WTC11 (cell line): ENCODE measurements at regions not wholly inside any gene's neighbourhood (a gene's known extent, or its start where the extent isn't known, plus 50 kb on each side); places are given as distances from the start of the nearest gene placed in this dataset.

ENCODE experiments used
- ATAC-seq: fragments of 200-7000 bp; cut with Tn5 transposase; 2 replicates; pipeline ENCODE4 v1.10.0; 2021; ENCODE audit warnings: mild to moderate bottlenecking, moderate library complexity
- CTCF ChIA-PET: fragments of 300-600 bp; sonication (Branson Sonifier 250); formaldehyde crosslinking; loops from one replicate; lab custom pipeline; 2021; ENCODE audit warnings: antibody characterized with exemption; lab: Charles Lee
- POLR2A ChIA-PET: fragments of 350-600 bp; sonication (Branson Sonifier 250); formaldehyde crosslinking; loops from one replicate; lab custom pipeline; 2021; ENCODE audit warnings: antibody characterized with exemption; lab: Charles Lee
- DNase-seq: peaks from one replicate; pipeline ENCODE4 v3.0.0; 2021; ENCODE audit warnings: low spot score
- H3K27ac Mint-ChIP-seq: 2 replicates; pipeline ENCODE4 v1.8.0; 2021; ENCODE audit warnings: mixed read lengths
- H3K27me3 Mint-ChIP-seq: 2 replicates; pipeline ENCODE4 v1.8.0; 2021; ENCODE audit warnings: low read depth, mild to moderate bottlenecking, moderate library complexity, mixed read lengths
- H3K36me3 Mint-ChIP-seq: 2 replicates; pipeline ENCODE4 v1.8.0; 2021; ENCODE audit warnings: mixed read lengths
- H3K4me1 Mint-ChIP-seq: 2 replicates; pipeline ENCODE4 v1.8.0; 2022; ENCODE audit warnings: mixed read lengths
- H3K4me3 Mint-ChIP-seq: 2 replicates; pipeline ENCODE4 v1.8.0; 2021; ENCODE audit warnings: mild to moderate bottlenecking, moderate library complexity, mixed read lengths
- H3K9me3 Mint-ChIP-seq: 2 replicates; pipeline ENCODE4 v1.8.0; 2021; ENCODE audit warnings: mixed read lengths
- CREB1 ChIP-seq: sonication (generic); formaldehyde crosslinking; IDR thresholded peaks from 2 replicates; pipeline ENCODE4 v1.8.0; 2023; ENCODE audit warnings: mild to moderate bottlenecking, missing genetic modification reagents
- CREM ChIP-seq: sonication (generic); formaldehyde crosslinking; IDR thresholded peaks from 2 replicates; pipeline ENCODE4 v1.8.1; 2022; ENCODE audit warnings: mild to moderate bottlenecking, missing genetic modification reagents, moderate library complexity
- GTF2I ChIP-seq: fragments of 250-450 bp; sonication (Bioruptor Pico); conservative IDR thresholded peaks from 2 replicates; pipeline ENCODE4 v1.4.0; 2021; ENCODE audit warnings: mild to moderate bottlenecking
- IRF2 ChIP-seq: sonication (generic); formaldehyde crosslinking; IDR thresholded peaks from 2 replicates; pipeline ENCODE4 v1.8.0; 2022; ENCODE audit warnings: low read depth, missing genetic modification reagents, borderline replicate concordance
- JAZF1 ChIP-seq: fragments of 250-450 bp; sonication (Bioruptor Pico); IDR thresholded peaks from 2 replicates; pipeline ENCODE4 v1.9.0; 2021; ENCODE audit warnings: moderate library complexity, mild to moderate bottlenecking, inconsistent platforms
- JUN ChIP-seq: sonication (generic); formaldehyde crosslinking; IDR thresholded peaks from 2 replicates; pipeline ENCODE4 v1.8.0; 2023; ENCODE audit warnings: mild to moderate bottlenecking, missing genetic modification reagents
- MYBL2 ChIP-seq: sonication (generic); formaldehyde crosslinking; IDR thresholded peaks from 2 replicates; pipeline ENCODE4 v1.8.1; 2023; ENCODE audit warnings: mild to moderate bottlenecking, moderate library complexity, missing genetic modification reagents
- RELA ChIP-seq: sonication (generic); formaldehyde crosslinking; IDR thresholded peaks from 2 replicates; pipeline ENCODE4 v1.8.1; 2022; ENCODE audit warnings: missing genetic modification reagents, mild to moderate bottlenecking, borderline replicate concordance
- RORB ChIP-seq: fragments of 250-450 bp; sonication (Bioruptor Pico); IDR thresholded peaks from 2 replicates; pipeline ENCODE4 v1.9.0; 2021; ENCODE audit warnings: mild to moderate bottlenecking
- TCF7 ChIP-seq: sonication (generic); formaldehyde crosslinking; IDR thresholded peaks from 2 replicates; pipeline ENCODE4 v1.8.0; 2022; ENCODE audit warnings: mild to moderate bottlenecking, low read depth, missing genetic modification reagents, moderate library complexity
- TEAD1 ChIP-seq: sonication (generic); formaldehyde crosslinking; IDR thresholded peaks from 2 replicates; pipeline ENCODE4 v1.8.0; 2022; ENCODE audit warnings: mild to moderate bottlenecking, missing genetic modification reagents
- TP53 ChIP-seq: sonication (generic); formaldehyde crosslinking; IDR thresholded peaks from 2 replicates; pipeline ENCODE4 v1.8.1; 2023; ENCODE audit warnings: mild to moderate bottlenecking, missing genetic modification reagents
- ZNF121 ChIP-seq: sonication (generic); formaldehyde crosslinking; IDR thresholded peaks from 2 replicates; pipeline ENCODE4 v1.8.0; 2023; ENCODE audit warnings: missing genetic modification reagents
- ZNF219 ChIP-seq: sonication (generic); formaldehyde crosslinking; IDR thresholded peaks from 2 replicates; pipeline ENCODE4 v1.8.0; 2023; ENCODE audit warnings: missing genetic modification reagents, mild to moderate bottlenecking, borderline replicate concordance
- ZNF263 ChIP-seq: sonication (generic); formaldehyde crosslinking; IDR thresholded peaks from 2 replicates; pipeline ENCODE4 v1.8.1; 2022; ENCODE audit warnings: low read depth, mild to moderate bottlenecking, moderate library complexity, missing genetic modification reagents
- TF ChIP-seq, protein P1 (sequence below): sonication (generic); formaldehyde crosslinking; IDR thresholded peaks from 2 replicates; pipeline ENCODE4 v1.8.0; 2022; ENCODE audit warnings: mild to moderate bottlenecking, missing genetic modification reagents
- TF ChIP-seq, protein P2 (sequence below): sonication (generic); formaldehyde crosslinking; IDR thresholded peaks from 2 replicates; pipeline ENCODE4 v1.8.0; 2023; ENCODE audit warnings: missing genetic modification reagents, mild to moderate bottlenecking, borderline replicate concordance
- TF ChIP-seq, protein P3 (sequence below): sonication (generic); formaldehyde crosslinking; IDR thresholded peaks from 2 replicates; pipeline ENCODE4 v1.8.0; 2022; ENCODE audit warnings: mild to moderate bottlenecking, missing genetic modification reagents
- TF ChIP-seq, protein P4 (sequence below): sonication (generic); formaldehyde crosslinking; IDR thresholded peaks from 2 replicates; pipeline ENCODE4 v1.8.0; 2022; ENCODE audit warnings: mild to moderate bottlenecking, missing genetic modification reagents
- TF ChIP-seq, protein P5 (sequence below): sonication (generic); formaldehyde crosslinking; IDR thresholded peaks from 2 replicates; pipeline ENCODE4 v1.8.1; 2022; ENCODE audit warnings: low read depth, missing genetic modification reagents, borderline replicate concordance
- TF ChIP-seq, protein P6 (sequence below): fragments of 250-450 bp; sonication (Bioruptor Pico); IDR thresholded peaks from 2 replicates; pipeline ENCODE4 v1.9.0; 2021; ENCODE audit warnings: mild to moderate bottlenecking
- TF ChIP-seq, protein P7 (sequence below): sonication (generic); formaldehyde crosslinking; conservative IDR thresholded peaks from 2 replicates; pipeline ENCODE4 v1.8.1; 2022; ENCODE audit warnings: mild to moderate bottlenecking, missing genetic modification reagents
- TF ChIP-seq, protein P8 (sequence below): sonication (generic); formaldehyde crosslinking; IDR thresholded peaks from 2 replicates; pipeline ENCODE4 v1.8.1; 2023; ENCODE audit warnings: mild to moderate bottlenecking, missing genetic modification reagents, moderate library complexity
- TF ChIP-seq, protein P9 (sequence below): sonication (generic); formaldehyde crosslinking; IDR thresholded peaks from 2 replicates; pipeline ENCODE4 v1.8.1; 2022; ENCODE audit warnings: mild to moderate bottlenecking, missing genetic modification reagents, moderate library complexity, borderline replicate concordance

DNA sequence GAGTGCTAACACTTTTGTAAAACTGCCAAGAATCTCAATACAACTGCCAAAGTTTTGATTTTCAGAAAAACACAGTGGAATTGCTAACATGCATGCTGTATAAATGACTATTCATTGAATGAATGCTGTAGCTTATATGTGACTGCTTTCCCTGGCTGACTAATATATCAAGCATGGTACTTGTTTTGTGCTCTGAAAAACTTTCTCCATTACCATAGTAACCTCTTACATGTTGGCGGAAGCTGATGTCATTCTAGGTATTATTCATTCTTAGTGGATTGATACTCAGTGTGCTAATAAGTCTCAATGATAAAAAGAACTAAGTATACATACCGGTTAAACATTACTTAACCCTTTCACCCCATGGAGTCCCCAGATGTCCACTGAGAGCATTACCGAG is 166.1 kb upstream of the MYO16 start:
- ChIA-PET POLR2A (no interaction called here), CTCF (no interaction called here)
- Mint-ChIP-seq H3K27ac (no peak overlapping the region), H3K4me1 (no peaks in the 10 kb centered on the region; the same call in 1 of the 2 replicates), H3K27me3 (no peaks in the 10 kb centered on the region; the same call in 1 of the 2 replicates), H3K4me3 (no peak overlapping the region), H3K9me3 (peaks cover 3% of the 10 kb centered on the region), H3K36me3 (no peaks in the 10 kb centered on the region; the same call in 1 of the 2 replicates)
- DNase-seq, result no peak
- TF ChIP-seq, protein P1, sequence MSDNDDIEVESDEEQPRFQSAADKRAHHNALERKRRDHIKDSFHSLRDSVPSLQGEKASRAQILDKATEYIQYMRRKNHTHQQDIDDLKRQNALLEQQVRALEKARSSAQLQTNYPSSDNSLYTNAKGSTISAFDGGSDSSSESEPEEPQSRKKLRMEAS, result no peak
- TF ChIP-seq GTF2I (CRISPR knock-in tag) (no peak), CREB1 (CRISPR knock-in tag) (no peak), TP53 (CRISPR knock-in tag) (no peak)
- TF ChIP-seq, protein P2, sequence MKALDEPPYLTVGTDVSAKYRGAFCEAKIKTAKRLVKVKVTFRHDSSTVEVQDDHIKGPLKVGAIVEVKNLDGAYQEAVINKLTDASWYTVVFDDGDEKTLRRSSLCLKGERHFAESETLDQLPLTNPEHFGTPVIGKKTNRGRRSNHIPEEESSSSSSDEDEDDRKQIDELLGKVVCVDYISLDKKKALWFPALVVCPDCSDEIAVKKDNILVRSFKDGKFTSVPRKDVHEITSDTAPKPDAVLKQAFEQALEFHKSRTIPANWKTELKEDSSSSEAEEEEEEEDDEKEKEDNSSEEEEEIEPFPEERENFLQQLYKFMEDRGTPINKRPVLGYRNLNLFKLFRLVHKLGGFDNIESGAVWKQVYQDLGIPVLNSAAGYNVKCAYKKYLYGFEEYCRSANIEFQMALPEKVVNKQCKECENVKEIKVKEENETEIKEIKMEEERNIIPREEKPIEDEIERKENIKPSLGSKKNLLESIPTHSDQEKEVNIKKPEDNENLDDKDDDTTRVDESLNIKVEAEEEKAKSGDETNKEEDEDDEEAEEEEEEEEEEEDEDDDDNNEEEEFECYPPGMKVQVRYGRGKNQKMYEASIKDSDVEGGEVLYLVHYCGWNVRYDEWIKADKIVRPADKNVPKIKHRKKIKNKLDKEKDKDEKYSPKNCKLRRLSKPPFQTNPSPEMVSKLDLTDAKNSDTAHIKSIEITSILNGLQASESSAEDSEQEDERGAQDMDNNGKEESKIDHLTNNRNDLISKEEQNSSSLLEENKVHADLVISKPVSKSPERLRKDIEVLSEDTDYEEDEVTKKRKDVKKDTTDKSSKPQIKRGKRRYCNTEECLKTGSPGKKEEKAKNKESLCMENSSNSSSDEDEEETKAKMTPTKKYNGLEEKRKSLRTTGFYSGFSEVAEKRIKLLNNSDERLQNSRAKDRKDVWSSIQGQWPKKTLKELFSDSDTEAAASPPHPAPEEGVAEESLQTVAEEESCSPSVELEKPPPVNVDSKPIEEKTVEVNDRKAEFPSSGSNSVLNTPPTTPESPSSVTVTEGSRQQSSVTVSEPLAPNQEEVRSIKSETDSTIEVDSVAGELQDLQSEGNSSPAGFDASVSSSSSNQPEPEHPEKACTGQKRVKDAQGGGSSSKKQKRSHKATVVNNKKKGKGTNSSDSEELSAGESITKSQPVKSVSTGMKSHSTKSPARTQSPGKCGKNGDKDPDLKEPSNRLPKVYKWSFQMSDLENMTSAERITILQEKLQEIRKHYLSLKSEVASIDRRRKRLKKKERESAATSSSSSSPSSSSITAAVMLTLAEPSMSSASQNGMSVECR (CRISPR knock-in tag), result no peak
- TF ChIP-seq, protein P3, sequence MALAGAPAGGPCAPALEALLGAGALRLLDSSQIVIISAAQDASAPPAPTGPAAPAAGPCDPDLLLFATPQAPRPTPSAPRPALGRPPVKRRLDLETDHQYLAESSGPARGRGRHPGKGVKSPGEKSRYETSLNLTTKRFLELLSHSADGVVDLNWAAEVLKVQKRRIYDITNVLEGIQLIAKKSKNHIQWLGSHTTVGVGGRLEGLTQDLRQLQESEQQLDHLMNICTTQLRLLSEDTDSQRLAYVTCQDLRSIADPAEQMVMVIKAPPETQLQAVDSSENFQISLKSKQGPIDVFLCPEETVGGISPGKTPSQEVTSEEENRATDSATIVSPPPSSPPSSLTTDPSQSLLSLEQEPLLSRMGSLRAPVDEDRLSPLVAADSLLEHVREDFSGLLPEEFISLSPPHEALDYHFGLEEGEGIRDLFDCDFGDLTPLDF (CRISPR knock-in tag), result no peak
- ATAC-seq, result no peak

DNA sequence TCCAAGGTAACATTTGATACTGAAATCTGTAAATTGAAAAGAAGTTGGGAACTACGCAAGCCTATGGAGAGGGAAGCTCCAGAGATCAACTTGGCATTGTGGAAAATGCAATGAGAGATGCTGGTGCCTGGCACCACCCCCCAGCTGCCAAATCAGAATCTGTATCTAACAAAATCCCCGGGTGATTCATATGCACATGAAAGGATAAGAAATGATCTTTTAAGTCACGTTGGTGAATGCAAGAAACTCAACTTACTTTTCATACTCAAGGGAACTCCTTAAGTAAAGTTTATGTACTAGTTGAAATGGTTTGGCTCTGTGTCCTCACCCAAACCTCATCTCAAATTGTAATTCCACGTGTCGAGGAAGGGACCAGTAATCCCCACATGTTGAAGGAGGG is 158.5 kb upstream of the MYO16 start:
- Mint-ChIP-seq H3K4me1 (peaks cover 6% of the 10 kb centered on the region), H3K27me3 (no peaks in the 10 kb centered on the region), H3K36me3 (peaks cover 10% of the 10 kb centered on the region), H3K9me3 (peaks cover 36% of the 10 kb centered on the region), H3K4me3 (no peak overlapping the region), H3K27ac (no peak overlapping the region)
- DNase-seq (no peak), ATAC-seq (no peak)
- ChIA-PET CTCF (no interaction called here), POLR2A (no interaction called here)
- TF ChIP-seq JUN (CRISPR knock-in tag) (no peak), ZNF219 (no peak), CREM (CRISPR knock-in tag) (no peak), IRF2 (CRISPR knock-in tag) (no peak), ZNF121 (CRISPR knock-in tag) (no peak), RELA (no peak), TEAD1 (CRISPR knock-in tag) (no peak), RORB (CRISPR knock-in tag) (no peak), ZNF263 (no peak), TCF7 (no peak), JAZF1 (no peak), MYBL2 (CRISPR knock-in tag) (no peak)
- TF ChIP-seq, protein P4, sequence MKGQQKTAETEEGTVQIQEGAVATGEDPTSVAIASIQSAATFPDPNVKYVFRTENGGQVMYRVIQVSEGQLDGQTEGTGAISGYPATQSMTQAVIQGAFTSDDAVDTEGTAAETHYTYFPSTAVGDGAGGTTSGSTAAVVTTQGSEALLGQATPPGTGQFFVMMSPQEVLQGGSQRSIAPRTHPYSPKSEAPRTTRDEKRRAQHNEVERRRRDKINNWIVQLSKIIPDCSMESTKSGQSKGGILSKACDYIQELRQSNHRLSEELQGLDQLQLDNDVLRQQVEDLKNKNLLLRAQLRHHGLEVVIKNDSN, result no peak
- TF ChIP-seq, protein P5, sequence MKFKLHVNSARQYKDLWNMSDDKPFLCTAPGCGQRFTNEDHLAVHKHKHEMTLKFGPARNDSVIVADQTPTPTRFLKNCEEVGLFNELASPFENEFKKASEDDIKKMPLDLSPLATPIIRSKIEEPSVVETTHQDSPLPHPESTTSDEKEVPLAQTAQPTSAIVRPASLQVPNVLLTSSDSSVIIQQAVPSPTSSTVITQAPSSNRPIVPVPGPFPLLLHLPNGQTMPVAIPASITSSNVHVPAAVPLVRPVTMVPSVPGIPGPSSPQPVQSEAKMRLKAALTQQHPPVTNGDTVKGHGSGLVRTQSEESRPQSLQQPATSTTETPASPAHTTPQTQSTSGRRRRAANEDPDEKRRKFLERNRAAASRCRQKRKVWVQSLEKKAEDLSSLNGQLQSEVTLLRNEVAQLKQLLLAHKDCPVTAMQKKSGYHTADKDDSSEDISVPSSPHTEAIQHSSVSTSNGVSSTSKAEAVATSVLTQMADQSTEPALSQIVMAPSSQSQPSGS (CRISPR knock-in tag), result no peak
- TF ChIP-seq, protein P6, sequence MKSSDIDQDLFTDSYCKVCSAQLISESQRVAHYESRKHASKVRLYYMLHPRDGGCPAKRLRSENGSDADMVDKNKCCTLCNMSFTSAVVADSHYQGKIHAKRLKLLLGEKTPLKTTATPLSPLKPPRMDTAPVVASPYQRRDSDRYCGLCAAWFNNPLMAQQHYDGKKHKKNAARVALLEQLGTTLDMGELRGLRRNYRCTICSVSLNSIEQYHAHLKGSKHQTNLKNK, result no peak
- TF ChIP-seq, protein P7, sequence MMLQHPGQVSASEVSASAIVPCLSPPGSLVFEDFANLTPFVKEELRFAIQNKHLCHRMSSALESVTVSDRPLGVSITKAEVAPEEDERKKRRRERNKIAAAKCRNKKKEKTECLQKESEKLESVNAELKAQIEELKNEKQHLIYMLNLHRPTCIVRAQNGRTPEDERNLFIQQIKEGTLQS (CRISPR knock-in tag), result no peak
- TF ChIP-seq, protein P8, sequence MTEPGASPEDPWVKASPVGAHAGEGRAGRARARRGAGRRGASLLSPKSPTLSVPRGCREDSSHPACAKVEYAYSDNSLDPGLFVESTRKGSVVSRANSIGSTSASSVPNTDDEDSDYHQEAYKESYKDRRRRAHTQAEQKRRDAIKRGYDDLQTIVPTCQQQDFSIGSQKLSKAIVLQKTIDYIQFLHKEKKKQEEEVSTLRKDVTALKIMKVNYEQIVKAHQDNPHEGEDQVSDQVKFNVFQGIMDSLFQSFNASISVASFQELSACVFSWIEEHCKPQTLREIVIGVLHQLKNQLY (CRISPR knock-in tag), result no peak
- TF ChIP-seq, protein P9, sequence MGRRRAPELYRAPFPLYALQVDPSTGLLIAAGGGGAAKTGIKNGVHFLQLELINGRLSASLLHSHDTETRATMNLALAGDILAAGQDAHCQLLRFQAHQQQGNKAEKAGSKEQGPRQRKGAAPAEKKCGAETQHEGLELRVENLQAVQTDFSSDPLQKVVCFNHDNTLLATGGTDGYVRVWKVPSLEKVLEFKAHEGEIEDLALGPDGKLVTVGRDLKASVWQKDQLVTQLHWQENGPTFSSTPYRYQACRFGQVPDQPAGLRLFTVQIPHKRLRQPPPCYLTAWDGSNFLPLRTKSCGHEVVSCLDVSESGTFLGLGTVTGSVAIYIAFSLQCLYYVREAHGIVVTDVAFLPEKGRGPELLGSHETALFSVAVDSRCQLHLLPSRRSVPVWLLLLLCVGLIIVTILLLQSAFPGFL (CRISPR knock-in tag), result no peak
